ENCODE measurements at regions not wholly inside any gene's neighbourhood (a gene's known extent, or its start where the extent isn't known, plus 50 kb on each side); places are given as distances from the start of the nearest gene placed in this dataset.

DNA sequence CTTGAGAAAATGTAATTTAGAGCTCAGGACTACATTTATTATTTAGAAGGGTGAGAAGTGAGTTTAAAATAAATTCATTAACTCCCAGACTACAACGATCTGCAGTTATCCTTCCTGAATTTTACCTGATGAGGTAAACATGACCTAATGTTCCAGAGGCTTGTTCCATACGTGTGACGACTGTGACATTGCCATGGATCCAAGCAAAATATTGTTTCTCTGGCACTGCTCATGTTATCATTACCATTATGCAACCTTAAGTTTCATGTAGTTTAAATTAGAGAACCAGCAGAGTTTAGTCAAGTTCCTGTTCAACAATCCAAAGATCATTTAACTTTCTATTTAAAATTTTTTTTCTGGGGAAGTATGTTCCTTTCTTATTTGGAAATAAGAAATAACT lies 279.6 kb downstream of the KLF5 start:
- TF ChIP-seq, protein P1, sequence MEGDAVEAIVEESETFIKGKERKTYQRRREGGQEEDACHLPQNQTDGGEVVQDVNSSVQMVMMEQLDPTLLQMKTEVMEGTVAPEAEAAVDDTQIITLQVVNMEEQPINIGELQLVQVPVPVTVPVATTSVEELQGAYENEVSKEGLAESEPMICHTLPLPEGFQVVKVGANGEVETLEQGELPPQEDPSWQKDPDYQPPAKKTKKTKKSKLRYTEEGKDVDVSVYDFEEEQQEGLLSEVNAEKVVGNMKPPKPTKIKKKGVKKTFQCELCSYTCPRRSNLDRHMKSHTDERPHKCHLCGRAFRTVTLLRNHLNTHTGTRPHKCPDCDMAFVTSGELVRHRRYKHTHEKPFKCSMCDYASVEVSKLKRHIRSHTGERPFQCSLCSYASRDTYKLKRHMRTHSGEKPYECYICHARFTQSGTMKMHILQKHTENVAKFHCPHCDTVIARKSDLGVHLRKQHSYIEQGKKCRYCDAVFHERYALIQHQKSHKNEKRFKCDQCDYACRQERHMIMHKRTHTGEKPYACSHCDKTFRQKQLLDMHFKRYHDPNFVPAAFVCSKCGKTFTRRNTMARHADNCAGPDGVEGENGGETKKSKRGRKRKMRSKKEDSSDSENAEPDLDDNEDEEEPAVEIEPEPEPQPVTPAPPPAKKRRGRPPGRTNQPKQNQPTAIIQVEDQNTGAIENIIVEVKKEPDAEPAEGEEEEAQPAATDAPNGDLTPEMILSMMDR (IDR thresholded peaks at IDR 0.05), result no peak
- TF ChIP-seq POLR2A (IDR thresholded peaks at IDR 0.05), result no peak

Measured in body of pancreas (tissue), 4 donors.